ENCODE measurements at regions not wholly inside any gene's neighbourhood (a gene's known extent, or its start where the extent isn't known, plus 50 kb on each side); places are given as distances from the start of the nearest gene placed in this dataset.
"Not testable (repeated sequence)": the region's sequence is repeated elsewhere in the genome, so short reads cannot be mapped to it uniquely, and the experiment has no call there.

GRCh38 chr7:12929476-12930140, 242.2 kb downstream of the ARL4A start:
- Mint-ChIP-seq H3K27me3 (no peaks in the 10 kb centered on the region), H3K4me3 (no peak overlapping the region), H3K27ac (no peak overlapping the region), H3K36me3 (ENCODE audit: low read depth) (no peaks in the 10 kb centered on the region), H3K4me1 (no peaks in the 10 kb centered on the region), H3K9me3 (no peaks in the 10 kb centered on the region)
- no peak for DNase-seq
- intact Hi-C loops (cut with micrococcal nuclease), result no loop called here

- intact Hi-C loops (cut with micrococcal nuclease), result no loop called here
- H3K9me3 Mint-ChIP-seq, result no peaks in the 10 kb centered on the region
- no peak overlapping the region for H3K4me3 Mint-ChIP-seq
- H3K36me3 Mint-ChIP-seq (ENCODE audit: low read depth), result no peaks in the 10 kb centered on the region
- DNase-seq, result no peak
- H3K27me3 Mint-ChIP-seq, result no peaks in the 10 kb centered on the region
- no peak overlapping the region for H3K27ac Mint-ChIP-seq
- no peaks in the 10 kb centered on the region for H3K4me1 Mint-ChIP-seq
Measured at GRCh38 chr7:12930534-12930933, 243.1 kb downstream of the ARL4A start.

GRCh38 chr7:12931465-12931864, 244.0 kb downstream of the ARL4A start:
- intact Hi-C loops (cut with micrococcal nuclease); H3K27ac Mint-ChIP-seq; H3K4me1 Mint-ChIP-seq; H3K27me3 Mint-ChIP-seq; H3K36me3 Mint-ChIP-seq (ENCODE audit: low read depth); DNase-seq; H3K4me3 Mint-ChIP-seq; H3K9me3 Mint-ChIP-seq: not testable (repeated sequence)

- no peak overlapping the region for H3K4me3 Mint-ChIP-seq
- no peaks in the 10 kb centered on the region for H3K27me3 Mint-ChIP-seq
- H3K36me3 Mint-ChIP-seq (ENCODE audit: low read depth), result no peaks in the 10 kb centered on the region
- H3K4me1 Mint-ChIP-seq, result no peaks in the 10 kb centered on the region
- H3K27ac Mint-ChIP-seq, result no peak overlapping the region
- DNase-seq, result no peak
- H3K9me3 Mint-ChIP-seq, result no peaks in the 10 kb centered on the region
- intact Hi-C loops (cut with micrococcal nuclease), result no loop called here
Measured at GRCh38 chr7:12939694-12940093, 252.3 kb downstream of the ARL4A start.

DNA sequence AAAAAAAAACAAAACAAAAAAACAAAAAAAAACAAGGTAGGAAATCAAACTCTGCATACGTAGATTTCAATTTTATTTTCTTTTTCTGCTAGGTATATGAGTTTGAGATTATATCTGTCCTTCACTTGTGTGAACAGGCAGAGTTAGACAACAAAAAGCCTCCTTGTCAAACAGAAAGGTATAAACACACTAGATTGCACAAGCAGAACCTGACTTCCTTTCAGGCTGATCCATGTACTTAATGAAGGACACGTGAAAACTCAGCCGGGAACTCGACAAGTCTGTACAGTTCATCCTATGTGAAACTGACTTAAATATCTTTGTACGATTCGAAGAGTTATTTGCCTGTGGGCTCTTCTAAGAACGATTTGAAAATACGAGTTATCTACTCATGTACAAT, 254.1 kb downstream of the ARL4A start:
- H3K36me3 Mint-ChIP-seq (ENCODE audit: low read depth), result no peaks in the 10 kb centered on the region
- H3K27ac Mint-ChIP-seq, result no peak overlapping the region
- no peak for DNase-seq
- H3K4me3 Mint-ChIP-seq, result no peak overlapping the region
- H3K27me3 Mint-ChIP-seq, result no peaks in the 10 kb centered on the region
- no peaks in the 10 kb centered on the region for H3K4me1 Mint-ChIP-seq
- H3K9me3 Mint-ChIP-seq, result no peaks in the 10 kb centered on the region
- intact Hi-C loops (cut with micrococcal nuclease), result no loop called here

- intact Hi-C loops (cut with micrococcal nuclease), result no loop called here
- Mint-ChIP-seq H3K9me3 (no peaks in the 10 kb centered on the region), H3K27me3 (no peaks in the 10 kb centered on the region), H3K36me3 (ENCODE audit: low read depth) (no peaks in the 10 kb centered on the region), H3K4me1 (no peaks in the 10 kb centered on the region), H3K4me3 (no peak overlapping the region), H3K27ac (no peak overlapping the region)
- no peak for DNase-seq
Measured at GRCh38 chr7:12942609-12943008, 255.2 kb downstream of the ARL4A start.

GRCh38 chr7:12943781-12944180, 256.3 kb downstream of the ARL4A start:
- H3K4me1 Mint-ChIP-seq, result no peaks in the 10 kb centered on the region
- no peak for DNase-seq
- H3K9me3 Mint-ChIP-seq, result no peaks in the 10 kb centered on the region
- H3K36me3 Mint-ChIP-seq (ENCODE audit: low read depth), result no peaks in the 10 kb centered on the region
- no peak overlapping the region for H3K4me3 Mint-ChIP-seq
- H3K27ac Mint-ChIP-seq, result no peak overlapping the region
- intact Hi-C loops (cut with micrococcal nuclease), result no loop called here
- no peaks in the 10 kb centered on the region for H3K27me3 Mint-ChIP-seq

GRCh38 chr7:12945901-12946300, 258.5 kb downstream of the ARL4A start:
- H3K36me3 Mint-ChIP-seq (ENCODE audit: low read depth), result no peaks in the 10 kb centered on the region
- H3K27me3 Mint-ChIP-seq, result no peaks in the 10 kb centered on the region
- H3K4me3 Mint-ChIP-seq, result no peak overlapping the region
- DNase-seq, result no peak
- H3K4me1 Mint-ChIP-seq, result no peaks in the 10 kb centered on the region
- H3K27ac Mint-ChIP-seq, result no peak overlapping the region
- no peaks in the 10 kb centered on the region for H3K9me3 Mint-ChIP-seq
- intact Hi-C loops (cut with micrococcal nuclease), result no loop called here

DNA sequence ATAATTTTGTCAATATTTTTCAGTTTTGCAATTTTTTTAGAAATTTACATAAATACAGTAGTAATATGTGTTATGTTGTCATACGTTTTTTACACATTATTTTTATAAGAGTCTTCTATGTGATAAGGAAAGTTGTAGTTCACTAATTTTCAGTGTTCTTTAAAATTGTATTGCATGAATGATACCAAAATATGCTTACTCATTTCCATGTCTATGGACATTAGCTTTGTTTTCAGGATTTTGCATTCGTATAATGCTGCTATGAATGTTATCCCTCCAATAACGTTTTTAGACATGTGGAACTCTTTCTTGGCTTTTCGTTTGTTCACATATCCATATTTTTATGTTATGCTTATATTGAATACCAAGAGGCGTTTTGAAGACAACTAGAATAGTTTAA, 260.0 kb downstream of the ARL4A start:
- Mint-ChIP-seq H3K27ac (no peak overlapping the region), H3K27me3 (no peaks in the 10 kb centered on the region), H3K4me3 (no peak overlapping the region), H3K4me1 (no peaks in the 10 kb centered on the region), H3K36me3 (ENCODE audit: low read depth) (no peaks in the 10 kb centered on the region), H3K9me3 (no peaks in the 10 kb centered on the region)
- no peak for DNase-seq
- intact Hi-C loops (cut with micrococcal nuclease), result no loop called here

GRCh38 chr7:12949060-12949931, 261.9 kb downstream of the ARL4A start:
- H3K4me3 Mint-ChIP-seq, result no peak overlapping the region
- no peak for DNase-seq
- intact Hi-C loops (cut with micrococcal nuclease), result no loop called here
- no peak overlapping the region for H3K27ac Mint-ChIP-seq
- H3K27me3 Mint-ChIP-seq, result no peaks in the 10 kb centered on the region
- no peaks in the 10 kb centered on the region for H3K36me3 Mint-ChIP-seq (ENCODE audit: low read depth)
- no peaks in the 10 kb centered on the region for H3K9me3 Mint-ChIP-seq
- no peaks in the 10 kb centered on the region for H3K4me1 Mint-ChIP-seq

- Mint-ChIP-seq H3K9me3 (no peaks in the 10 kb centered on the region), H3K27ac (no peak overlapping the region), H3K4me3 (no peak overlapping the region), H3K36me3 (ENCODE audit: low read depth) (no peaks in the 10 kb centered on the region), H3K4me1 (no peaks in the 10 kb centered on the region), H3K27me3 (no peaks in the 10 kb centered on the region)
- intact Hi-C loops (cut with micrococcal nuclease), result no loop called here
- no peak for DNase-seq
Measured at GRCh38 chr7:12951397-12951801, 264.0 kb downstream of the ARL4A start.

DNA sequence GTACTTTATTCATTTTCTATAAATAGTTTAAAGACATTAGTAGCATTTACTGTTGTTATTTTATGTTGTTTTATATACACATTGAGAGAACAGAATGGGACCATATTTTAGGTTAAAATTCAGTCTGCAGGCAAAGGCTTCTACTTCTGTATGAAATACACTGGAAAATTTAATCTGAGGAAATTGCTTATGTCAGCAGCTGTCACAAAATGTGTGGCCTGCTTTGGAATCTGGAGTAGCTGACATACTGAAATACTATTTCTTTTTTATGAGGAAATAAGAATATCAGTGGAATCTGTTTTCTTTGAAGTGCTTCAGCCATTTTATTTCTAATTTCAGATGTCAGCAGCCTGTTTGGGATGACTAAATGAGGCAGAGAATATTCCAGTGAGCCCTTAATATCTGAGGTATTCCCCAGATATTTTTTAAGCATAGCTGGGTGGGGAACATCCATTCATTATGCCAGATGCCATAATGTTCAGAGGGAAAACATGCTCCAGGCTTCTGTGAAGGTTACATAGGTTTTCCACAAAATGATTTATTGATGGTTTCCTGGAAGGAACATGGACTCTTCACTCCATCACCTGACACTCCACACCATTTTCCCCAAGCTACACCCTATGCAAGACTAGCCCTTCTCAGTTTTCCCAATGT, 267.1 kb downstream of the ARL4A start:
- Mint-ChIP-seq H3K4me3 (no peak overlapping the region), H3K36me3 (ENCODE audit: low read depth) (no peaks in the 10 kb centered on the region), H3K27me3 (no peaks in the 10 kb centered on the region), H3K9me3 (no peaks in the 10 kb centered on the region), H3K27ac (no peak overlapping the region), H3K4me1 (no peaks in the 10 kb centered on the region)
- no peak for DNase-seq
- intact Hi-C loops (cut with micrococcal nuclease), result no loop called here

GRCh38 chr7:12957487-12957886, 270.1 kb downstream of the ARL4A start:
- no peaks in the 10 kb centered on the region for H3K27me3 Mint-ChIP-seq
- no peak overlapping the region for H3K27ac Mint-ChIP-seq
- no peaks in the 10 kb centered on the region for H3K36me3 Mint-ChIP-seq (ENCODE audit: low read depth)

GRCh38 chr7:12961910-12962480, 274.6 kb downstream of the ARL4A start:
- Mint-ChIP-seq H3K27ac (no peak overlapping the region), H3K27me3 (no peaks in the 10 kb centered on the region), H3K36me3 (ENCODE audit: low read depth) (no peaks in the 10 kb centered on the region), H3K4me1 (no peaks in the 10 kb centered on the region), H3K4me3 (no peak overlapping the region), H3K9me3 (no peaks in the 10 kb centered on the region)
- intact Hi-C loops (cut with micrococcal nuclease), result no loop called here
- DNase-seq, result no peak

More at GRCh38 chr7:12957487-12957886, 270.1 kb downstream of the ARL4A start:
- intact Hi-C loops (cut with micrococcal nuclease), result no loop called here
- H3K4me1 Mint-ChIP-seq, result no peaks in the 10 kb centered on the region
- no peaks in the 10 kb centered on the region for H3K9me3 Mint-ChIP-seq
- DNase-seq, result no peak
- H3K4me3 Mint-ChIP-seq, result no peak overlapping the region

All from activated CD4-positive, alpha-beta T cell treated with anti-CD3 and anti-CD28 coated beads, Interleukin-2, amount 10 ng/mL, durations not matched to agents 24 days and 14 days (primary cell).